ENCODE measurements at regions not wholly inside any gene's neighbourhood (a gene's known extent, or its start where the extent isn't known, plus 50 kb on each side); places are given as distances from the start of the nearest gene placed in this dataset.

- TF ChIP-seq MAX (IDR thresholded peaks at IDR 0.05; ENCODE audit: low read depth, low read length), result no peak
- TF ChIP-seq CTCF (IDR thresholded peaks at IDR 0.05; ENCODE audit: low read depth, low read length), result no peak
- no peak for TF ChIP-seq POLR2A (IDR thresholded peaks at IDR 0.05; ENCODE audit: extremely low read depth, insufficient read length)
These were observed 173.4 kb downstream of the GLI2 start for GRCh38 chr2:120909102-120909501.

All from NB4 (cell line).